ENCODE measurements at regions not wholly inside any gene's neighbourhood (a gene's known extent, or its start where the extent isn't known, plus 50 kb on each side); places are given as distances from the start of the nearest gene placed in this dataset.

GRCh38 chr12:83893101-83893500 is 1019.5 kb downstream of the SLC6A15 start (continued):
- TF ChIP-seq PHF8 (conservative IDR thresholded peaks at IDR 0.05; ENCODE audit: low read depth, low read length), result no peak
- TF ChIP-seq POLR2A (IDR thresholded peaks at IDR 0.05; ENCODE audit: control extremely low read depth in 1 of 2, low read depth in 2 of 2, low read length in 2 of 2), result no peak

GRCh38 chr12:83889745-83890144 is 1022.9 kb downstream of the SLC6A15 start:
- Histone ChIP-seq H3K79me1 (ENCODE audit: low read depth, low read length) (no peaks in the 10 kb centered on the region), H4K5ac (ENCODE audit: insufficient read length, low read depth, low read length) (no peak overlapping the region), H3K27ac (ENCODE audit: low read depth, low read length) (no peak overlapping the region), H2AFZ (ENCODE audit: low read length) (no peak overlapping the region), H2BK20ac (ENCODE audit: low read length) (no peak overlapping the region), H3K23ac (ENCODE audit: insufficient read length) (no peak overlapping the region), H3K14ac (ENCODE audit: insufficient read length) (no peak overlapping the region), H2BK15ac (ENCODE audit: low read length) (no peak overlapping the region), H3K9ac (replicated peaks in 1 of 4; ENCODE audit: extremely low read depth in 1 of 4, low read depth in 3 of 4, low read length in 3 of 4) (no peak overlapping the region), H2AK5ac (ENCODE audit: low read depth, low read length) (no peak overlapping the region), H3K9me3 (ENCODE audit: insufficient read depth in 2 of 2, low read depth in 1 of 2, low read length in 1 of 2) (no peaks in the 10 kb centered on the region; a peak in 1 of 4 replicates), H3K4me3 (ENCODE audit: extremely low read depth in 1 of 4, insufficient read depth in 2 of 4, low read depth in 3 of 4, low read length in 4 of 4) (no peak overlapping the region), H2BK12ac (ENCODE audit: low read depth, low read length) (no peak overlapping the region), H3K27me3 (replicated peaks in 1 of 4; ENCODE audit: control insufficient read depth in 3 of 4, extremely low read depth in 1 of 4, insufficient read depth in 3 of 4, low read length in 3 of 4) (no peaks in the 10 kb centered on the region), H4K8ac (ENCODE audit: extremely low read depth, insufficient read depth, low read length) (no peak overlapping the region), H4K91ac (replicated peaks; ENCODE audit: insufficient read length, low read length) (no peak overlapping the region), H3K79me2 (ENCODE audit: control insufficient read depth in 1 of 2, insufficient read depth in 2 of 2, low read length in 2 of 2) (no peaks in the 10 kb centered on the region), H3K56ac (replicated peaks; ENCODE audit: insufficient read length, low read depth, low read length) (no peak overlapping the region), H2BK120ac (replicated peaks; ENCODE audit: low read depth, low read length) (no peak overlapping the region), H3K4ac (replicated peaks; ENCODE audit: insufficient read length, low read depth, low read length) (no peak overlapping the region), H3K23me2 (ENCODE audit: low read depth, low read length) (no peaks in the 10 kb centered on the region), H2BK5ac (ENCODE audit: low read depth, low read length) (no peak overlapping the region), H3K36me3 (ENCODE audit: control insufficient read depth in 2 of 4, insufficient read depth in 4 of 4, low read length in 3 of 4) (no peaks in the 10 kb centered on the region), H3K4me1 (replicated peaks in 1 of 4; ENCODE audit: control insufficient read depth in 3 of 4, insufficient read depth in 4 of 4, low read length in 3 of 4) (no peaks in the 10 kb centered on the region), H3K4me2 (ENCODE audit: insufficient read depth in 1 of 2, low read depth in 2 of 2, low read length in 2 of 2) (no peak overlapping the region), H3K18ac (ENCODE audit: extremely low read depth, low read length) (no peak overlapping the region), H4K20me1 (replicated peaks in 1 of 2; ENCODE audit: control insufficient read depth in 1 of 2, insufficient read depth in 2 of 2, low read length in 2 of 2) (no peaks in the 10 kb centered on the region)
- FAIRE-seq (no peak), DNase-seq (ENCODE audit: low read depth in 1 of 2, low spot score in 2 of 2) (no peak)
- ChIA-PET POLR2A (ENCODE audit: partially characterized antibody) (no interaction called here), CTCF (ENCODE audit: partially characterized antibody) (interaction anchor here (0.6 kb wide), 1 partner anchor 110 kb away, joined by 4 read pairs; no protein-coding TSS in a partner anchor)
- TF ChIP-seq ASH2L (IDR thresholded peaks at IDR 0.05; ENCODE audit: low read length), result no peak
- TF ChIP-seq MAX (IDR thresholded peaks at IDR 0.05), result no peak
- no peak for TF ChIP-seq CHD2 (IDR thresholded peaks at IDR 0.05; ENCODE audit: low read length)
- no peak for TF ChIP-seq FOSL1 (IDR thresholded peaks at IDR 0.05; ENCODE audit: insufficient read depth, low read depth, low read length)
- TF ChIP-seq EGR1 (IDR thresholded peaks at IDR 0.05; ENCODE audit: borderline replicate concordance, low read depth, low read length), result no peak
- no peak for TF ChIP-seq POLR2AphosphoS5 (IDR thresholded peaks at IDR 0.05; ENCODE audit: low read depth, low read length)
- TF ChIP-seq SIN3A (conservative IDR thresholded peaks at IDR 0.05 in 1 of 2, IDR thresholded peaks at IDR 0.05 in 1 of 2; ENCODE audit: low read depth in 1 of 2, low read length in 2 of 2), result no peak
- no peak for TF ChIP-seq SAP30 (IDR thresholded peaks at IDR 0.05; ENCODE audit: insufficient read depth, insufficient replicate concordance, low read length)
- TF ChIP-seq CTCF (IDR thresholded peaks at IDR 0.05; ENCODE audit: control extremely low read depth in 1 of 3, insufficient read depth in 1 of 3, low read depth in 1 of 3, low read length in 3 of 3), result no peak

Data from H1 (cell line).